ENCODE measurements at regions not wholly inside any gene's neighbourhood (a gene's known extent, or its start where the extent isn't known, plus 50 kb on each side); places are given as distances from the start of the nearest gene placed in this dataset.

- DNase-seq = no peak
Measured at GRCh38 chr20:39523405-39523804, 561.3 kb downstream of the DHX35 start.

- no peak for DNase-seq
Measured at GRCh38 chr20:39518654-39519053, 556.5 kb downstream of the DHX35 start.

GRCh38 chr20:39516964-39517363, 554.8 kb downstream of the DHX35 start:
- DNase-seq = no peak

GRCh38 chr20:39504710-39505094, 542.6 kb downstream of the DHX35 start:
- no peak for DNase-seq

- DNase-seq = no peak
Measured at GRCh38 chr20:39503902-39504709, 542.0 kb downstream of the DHX35 start.

- DNase-seq = no peak
Measured at GRCh38 chr20:39492223-39492797, 530.2 kb downstream of the DHX35 start.

GRCh38 chr20:39491711-39492110, 529.6 kb downstream of the DHX35 start:
- no peak for DNase-seq

GRCh38 chr20:39489986-39490560, 527.9 kb downstream of the DHX35 start:
- no peak for DNase-seq

- no peak for DNase-seq
Measured at GRCh38 chr20:39480276-39481043, 518.3 kb downstream of the DHX35 start.

GRCh38 chr20:39479196-39479810, 517.2 kb downstream of the DHX35 start:
- no peak for DNase-seq

- no peak for DNase-seq
Measured at GRCh38 chr20:39474879-39475278, 512.7 kb downstream of the DHX35 start.

GRCh38 chr20:39473536-39473935, 511.4 kb downstream of the DHX35 start:
- DNase-seq = no peak

GRCh38 chr20:39468703-39469102, 506.6 kb downstream of the DHX35 start:
- no peak for DNase-seq

GRCh38 chr20:39464238-39464637, 502.1 kb downstream of the DHX35 start:
- DNase-seq = no peak

- no peak for DNase-seq
Measured at GRCh38 chr20:39462416-39462945, 500.3 kb downstream of the DHX35 start.

GRCh38 chr20:39458452-39458851, 496.3 kb downstream of the DHX35 start:
- no peak for DNase-seq

GRCh38 chr20:39453890-39454289, 491.7 kb downstream of the DHX35 start:
- DNase-seq = no peak

GRCh38 chr20:39452583-39453340, 490.6 kb downstream of the DHX35 start:
- no peak for DNase-seq

GRCh38 chr20:39451386-39451785, 489.2 kb downstream of the DHX35 start:
- DNase-seq = no peak

GRCh38 chr20:39446397-39446796, 484.3 kb downstream of the DHX35 start:
- no peak for DNase-seq

- DNase-seq = no peak
Measured at GRCh38 chr20:39445095-39445494, 483.0 kb downstream of the DHX35 start.

- DNase-seq = no peak
Measured at GRCh38 chr20:39433466-39433865, 471.3 kb downstream of the DHX35 start.

All from CD4-positive, alpha-beta T cell treated with Interferon alpha-2 for 1 hour (primary cell).